ENCODE measurements at regions not wholly inside any gene's neighbourhood (a gene's known extent, or its start where the extent isn't known, plus 50 kb on each side); places are given as distances from the start of the nearest gene placed in this dataset.

DNA sequence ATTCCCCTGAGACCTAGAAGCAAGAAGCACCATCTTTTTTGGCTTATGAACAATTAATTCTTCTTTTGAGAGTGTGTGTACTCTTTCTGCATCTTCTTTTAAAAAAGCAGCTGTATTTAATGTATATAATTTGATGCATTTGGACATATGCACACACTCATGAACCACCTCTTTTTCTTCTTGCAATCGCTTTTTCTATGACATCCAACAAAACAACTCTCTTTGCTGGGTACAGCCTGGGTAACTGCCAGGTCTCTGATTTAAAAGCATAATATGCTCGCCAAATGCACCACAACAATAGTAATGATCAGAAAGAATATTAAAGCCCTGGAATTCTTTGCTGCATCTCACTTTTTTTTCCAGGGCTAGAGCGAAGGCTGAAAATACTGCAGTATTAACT lies 97.3 kb downstream of the HAPSTR1 start:
- H3K79me2 ChIP-seq (replicated peaks; ENCODE audit: insufficient read depth) = no peaks in the 10 kb centered on the region
- H3K4me3 Mint-ChIP-seq = no peak overlapping the region
- no peaks in the 10 kb centered on the region for H4K20me1 ChIP-seq (replicated peaks; ENCODE audit: insufficient read depth)
- no peak overlapping the region for H3K4me2 ChIP-seq
- H3K36me3 Mint-ChIP-seq (ENCODE audit: low read depth) = no peaks in the 10 kb centered on the region
- H3K9me3 Mint-ChIP-seq = peaks cover 6% of the 10 kb centered on the region; the same call in 1 of the 3 replicates
- TF ChIP-seq ZNF331 (CRISPR knock-in tag; IDR thresholded peaks at IDR 0.05; ENCODE audit: low read depth) = no peak
- no peak for TF ChIP-seq EZH2 (IDR thresholded peaks at IDR 0.05; ENCODE audit: low read depth, unreplicated experiment)
- no peak for TF ChIP-seq ZNF114 (CRISPR knock-in tag; IDR thresholded peaks at IDR 0.05)
- TF ChIP-seq, protein P1, sequence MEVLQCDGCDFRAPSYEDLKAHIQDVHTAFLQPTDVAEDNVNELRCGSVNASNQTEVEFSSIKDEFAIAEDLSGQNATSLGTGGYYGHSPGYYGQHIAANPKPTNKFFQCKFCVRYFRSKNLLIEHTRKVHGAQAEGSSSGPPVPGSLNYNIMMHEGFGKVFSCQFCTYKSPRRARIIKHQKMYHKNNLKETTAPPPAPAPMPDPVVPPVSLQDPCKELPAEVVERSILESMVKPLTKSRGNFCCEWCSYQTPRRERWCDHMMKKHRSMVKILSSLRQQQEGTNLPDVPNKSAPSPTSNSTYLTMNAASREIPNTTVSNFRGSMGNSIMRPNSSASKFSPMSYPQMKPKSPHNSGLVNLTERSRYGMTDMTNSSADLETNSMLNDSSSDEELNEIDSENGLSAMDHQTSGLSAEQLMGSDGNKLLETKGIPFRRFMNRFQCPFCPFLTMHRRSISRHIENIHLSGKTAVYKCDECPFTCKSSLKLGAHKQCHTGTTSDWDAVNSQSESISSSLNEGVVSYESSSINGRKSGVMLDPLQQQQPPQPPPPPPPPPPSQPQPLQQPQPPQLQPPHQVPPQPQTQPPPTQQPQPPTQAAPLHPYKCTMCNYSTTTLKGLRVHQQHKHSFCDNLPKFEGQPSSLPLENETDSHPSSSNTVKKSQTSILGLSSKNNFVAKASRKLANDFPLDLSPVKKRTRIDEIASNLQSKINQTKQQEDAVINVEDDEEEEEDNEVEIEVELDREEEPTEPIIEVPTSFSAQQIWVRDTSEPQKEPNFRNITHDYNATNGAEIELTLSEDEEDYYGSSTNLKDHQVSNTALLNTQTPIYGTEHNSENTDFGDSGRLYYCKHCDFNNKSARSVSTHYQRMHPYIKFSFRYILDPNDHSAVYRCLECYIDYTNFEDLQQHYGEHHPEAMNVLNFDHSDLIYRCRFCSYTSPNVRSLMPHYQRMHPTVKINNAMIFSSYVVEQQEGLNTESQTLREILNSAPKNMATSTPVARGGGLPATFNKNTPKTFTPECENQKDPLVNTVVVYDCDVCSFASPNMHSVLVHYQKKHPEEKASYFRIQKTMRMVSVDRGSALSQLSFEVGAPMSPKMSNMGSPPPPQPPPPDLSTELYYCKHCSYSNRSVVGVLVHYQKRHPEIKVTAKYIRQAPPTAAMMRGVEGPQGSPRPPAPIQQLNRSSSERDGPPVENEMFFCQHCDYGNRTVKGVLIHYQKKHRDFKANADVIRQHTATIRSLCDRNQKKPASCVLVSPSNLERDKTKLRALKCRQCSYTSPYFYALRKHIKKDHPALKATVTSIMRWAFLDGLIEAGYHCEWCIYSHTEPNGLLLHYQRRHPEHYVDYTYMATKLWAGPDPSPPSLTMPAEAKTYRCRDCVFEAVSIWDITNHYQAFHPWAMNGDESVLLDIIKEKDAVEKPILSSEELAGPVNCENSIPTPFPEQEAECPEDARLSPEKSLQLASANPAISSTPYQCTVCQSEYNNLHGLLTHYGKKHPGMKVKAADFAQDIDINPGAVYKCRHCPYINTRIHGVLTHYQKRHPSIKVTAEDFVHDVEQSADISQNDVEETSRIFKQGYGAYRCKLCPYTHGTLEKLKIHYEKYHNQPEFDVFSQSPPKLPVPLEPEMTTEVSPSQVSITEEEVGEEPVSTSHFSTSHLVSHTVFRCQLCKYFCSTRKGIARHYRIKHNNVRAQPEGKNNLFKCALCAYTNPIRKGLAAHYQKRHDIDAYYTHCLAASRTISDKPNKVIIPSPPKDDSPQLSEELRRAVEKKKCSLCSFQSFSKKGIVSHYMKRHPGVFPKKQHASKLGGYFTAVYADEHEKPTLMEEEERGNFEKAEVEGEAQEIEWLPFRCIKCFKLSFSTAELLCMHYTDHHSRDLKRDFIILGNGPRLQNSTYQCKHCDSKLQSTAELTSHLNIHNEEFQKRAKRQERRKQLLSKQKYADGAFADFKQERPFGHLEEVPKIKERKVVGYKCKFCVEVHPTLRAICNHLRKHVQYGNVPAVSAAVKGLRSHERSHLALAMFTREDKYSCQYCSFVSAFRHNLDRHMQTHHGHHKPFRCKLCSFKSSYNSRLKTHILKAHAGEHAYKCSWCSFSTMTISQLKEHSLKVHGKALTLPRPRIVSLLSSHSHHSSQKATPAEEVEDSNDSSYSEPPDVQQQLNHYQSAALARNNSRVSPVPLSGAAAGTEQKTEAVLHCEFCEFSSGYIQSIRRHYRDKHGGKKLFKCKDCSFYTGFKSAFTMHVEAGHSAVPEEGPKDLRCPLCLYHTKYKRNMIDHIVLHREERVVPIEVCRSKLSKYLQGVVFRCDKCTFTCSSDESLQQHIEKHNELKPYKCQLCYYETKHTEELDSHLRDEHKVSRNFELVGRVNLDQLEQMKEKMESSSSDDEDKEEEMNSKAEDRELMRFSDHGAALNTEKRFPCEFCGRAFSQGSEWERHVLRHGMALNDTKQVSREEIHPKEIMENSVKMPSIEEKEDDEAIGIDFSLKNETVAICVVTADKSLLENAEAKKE (CRISPR knock-in tag; IDR thresholded peaks at IDR 0.05) = no peak
- TF ChIP-seq CREB1 (CRISPR knock-in tag; IDR thresholded peaks at IDR 0.05; ENCODE audit: low read depth) = no peak
- no peak for TF ChIP-seq EZH2phosphoT487 (IDR thresholded peaks at IDR 0.05; ENCODE audit: unreplicated experiment)
- TF ChIP-seq JUNB (IDR thresholded peaks at IDR 0.05; ENCODE audit: unreplicated experiment) = no peak
- TF ChIP-seq, protein P2, sequence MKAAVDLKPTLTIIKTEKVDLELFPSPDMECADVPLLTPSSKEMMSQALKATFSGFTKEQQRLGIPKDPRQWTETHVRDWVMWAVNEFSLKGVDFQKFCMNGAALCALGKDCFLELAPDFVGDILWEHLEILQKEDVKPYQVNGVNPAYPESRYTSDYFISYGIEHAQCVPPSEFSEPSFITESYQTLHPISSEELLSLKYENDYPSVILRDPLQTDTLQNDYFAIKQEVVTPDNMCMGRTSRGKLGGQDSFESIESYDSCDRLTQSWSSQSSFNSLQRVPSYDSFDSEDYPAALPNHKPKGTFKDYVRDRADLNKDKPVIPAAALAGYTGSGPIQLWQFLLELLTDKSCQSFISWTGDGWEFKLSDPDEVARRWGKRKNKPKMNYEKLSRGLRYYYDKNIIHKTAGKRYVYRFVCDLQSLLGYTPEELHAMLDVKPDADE (IDR thresholded peaks at IDR 0.05) = no peak
- no peak for TF ChIP-seq POLR2AphosphoS5 (IDR thresholded peaks at IDR 0.05; ENCODE audit: low read depth)
- TF ChIP-seq, protein P3, sequence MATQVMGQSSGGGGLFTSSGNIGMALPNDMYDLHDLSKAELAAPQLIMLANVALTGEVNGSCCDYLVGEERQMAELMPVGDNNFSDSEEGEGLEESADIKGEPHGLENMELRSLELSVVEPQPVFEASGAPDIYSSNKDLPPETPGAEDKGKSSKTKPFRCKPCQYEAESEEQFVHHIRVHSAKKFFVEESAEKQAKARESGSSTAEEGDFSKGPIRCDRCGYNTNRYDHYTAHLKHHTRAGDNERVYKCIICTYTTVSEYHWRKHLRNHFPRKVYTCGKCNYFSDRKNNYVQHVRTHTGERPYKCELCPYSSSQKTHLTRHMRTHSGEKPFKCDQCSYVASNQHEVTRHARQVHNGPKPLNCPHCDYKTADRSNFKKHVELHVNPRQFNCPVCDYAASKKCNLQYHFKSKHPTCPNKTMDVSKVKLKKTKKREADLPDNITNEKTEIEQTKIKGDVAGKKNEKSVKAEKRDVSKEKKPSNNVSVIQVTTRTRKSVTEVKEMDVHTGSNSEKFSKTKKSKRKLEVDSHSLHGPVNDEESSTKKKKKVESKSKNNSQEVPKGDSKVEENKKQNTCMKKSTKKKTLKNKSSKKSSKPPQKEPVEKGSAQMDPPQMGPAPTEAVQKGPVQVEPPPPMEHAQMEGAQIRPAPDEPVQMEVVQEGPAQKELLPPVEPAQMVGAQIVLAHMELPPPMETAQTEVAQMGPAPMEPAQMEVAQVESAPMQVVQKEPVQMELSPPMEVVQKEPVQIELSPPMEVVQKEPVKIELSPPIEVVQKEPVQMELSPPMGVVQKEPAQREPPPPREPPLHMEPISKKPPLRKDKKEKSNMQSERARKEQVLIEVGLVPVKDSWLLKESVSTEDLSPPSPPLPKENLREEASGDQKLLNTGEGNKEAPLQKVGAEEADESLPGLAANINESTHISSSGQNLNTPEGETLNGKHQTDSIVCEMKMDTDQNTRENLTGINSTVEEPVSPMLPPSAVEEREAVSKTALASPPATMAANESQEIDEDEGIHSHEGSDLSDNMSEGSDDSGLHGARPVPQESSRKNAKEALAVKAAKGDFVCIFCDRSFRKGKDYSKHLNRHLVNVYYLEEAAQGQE (IDR thresholded peaks at IDR 0.05; ENCODE audit: unreplicated experiment) = no peak
- no peak overlapping the region for H3K27ac Mint-ChIP-seq
- H2AFZ ChIP-seq = no peak overlapping the region
- H3F3A ChIP-seq (replicated peaks; ENCODE audit: low read depth) = no peaks in the 10 kb centered on the region
- H3K27ac ChIP-seq (ENCODE audit: low read depth) = no peak overlapping the region
- DNase-seq (ENCODE audit: low spot score) (no peak), ATAC-seq (no peak)
- H3K4me3 ChIP-seq = no peak overlapping the region
- H3K4me1 Mint-ChIP-seq = no peaks in the 10 kb centered on the region; the same call in 2 of the 3 replicates
- peaks cover 8% of the 10 kb centered on the region; the same call in 1 of the 2 replicates for H3K27me3 ChIP-seq (ENCODE audit: insufficient read depth)
- H3K27me3 Mint-ChIP-seq (ENCODE audit: insufficient read depth, low read depth, poor library complexity) = peaks cover 3% of the 10 kb centered on the region
- H3K36me3 ChIP-seq (ENCODE audit: insufficient read depth) = no peaks in the 10 kb centered on the region
- H3K9me2 ChIP-seq (ENCODE audit: insufficient read depth) = peaks cover 5% of the 10 kb centered on the region; the same call in 1 of the 2 replicates
- H3K4me1 ChIP-seq (ENCODE audit: insufficient read depth) = no peaks in the 10 kb centered on the region
